Esophagus squamous epithelium (tissue), 5 donors: ENCODE measurements at regions not wholly inside any gene's neighbourhood (a gene's known extent, or its start where the extent isn't known, plus 50 kb on each side); places are given as distances from the start of the nearest gene placed in this dataset.

Experiments
- DNase-seq: peaks from one replicate; lab custom pipeline; 2025; lab: John Stamatoyannopoulos, UW
- H3K27ac ChIP-seq, 4 donors: fragments of 200-600 bp; sonication (generic); one replicate each; pipeline ENCODE4 v1.5.1; 2016 to 2019; ENCODE audit warnings: mild to moderate bottlenecking in 1 of 4
- H3K27me3 ChIP-seq, 4 donors: fragments of 200-600 bp; sonication (generic); 1 replicate in 3 of 4; 2 replicates in 1 of 4; pipeline versions ENCODE4 v1.5.1 to v1.6.0; 2017 to 2021; ENCODE audit warnings: antibody characterized with exemption in 1 of 4
- H3K36me3 ChIP-seq, 3 donors: fragments of 200-600 bp; sonication (generic); one replicate each; pipeline ENCODE4 v1.5.1; 2016 to 2019
- H3K4me1 ChIP-seq, 3 donors: fragments of 200-600 bp; sonication (generic); one replicate each; pipeline ENCODE4 v1.5.1; 2017 to 2019
- H3K4me3 ChIP-seq, 4 donors: fragments of 200-600 bp; sonication (generic); 1 replicate in 3 of 4; 2 replicates in 1 of 4; pipeline ENCODE4 v1.5.1; 2016 to 2019; ENCODE audit warnings: mild to moderate bottlenecking in 2 of 4, moderate library complexity in 1 of 4
- H3K9me3 ChIP-seq, 3 donors: fragments of 200-600 bp; sonication (generic); one replicate each; pipeline ENCODE4 v1.5.1; 2016 to 2019
- POLR2A ChIP-seq, 4 donors: fragments of 450-650 bp; IDR thresholded peaks; one replicate each; pipeline ENCODE4 v1.6.1; 2017; ENCODE audit warnings: antibody characterized with exemption in 4 of 4, mild to moderate bottlenecking in 4 of 4, moderate library complexity in 3 of 4
- WGBS, 2 donors: methylation state at CpG; one replicate each; pipeline ENCODE4 v1.1.5; 2018; 5-methylcytosine and 5-hydroxymethylcytosine counted together
- intact Hi-C: fragments of 100-400 bp; cut with DNase I; formaldehyde crosslinking; loops from one replicate; pipeline ENCODE4 v1.15.0; 2022
- TF ChIP-seq, protein P1 (sequence below), 6 experiments: fragments of 450-650 bp in 4 of 6; fragments of 200-600 bp in 2 of 6; sonication (generic) in 2 of 6; IDR thresholded peaks; one replicate each; pipeline ENCODE4 v1.5.1; 2016 to 2019; ENCODE audit warnings: antibody characterized with exemption in 6 of 6, mild to moderate bottlenecking in 4 of 6, moderate library complexity in 4 of 6
- donor health status: DM: yes; HTN: yes; CAD: no.

DNA sequence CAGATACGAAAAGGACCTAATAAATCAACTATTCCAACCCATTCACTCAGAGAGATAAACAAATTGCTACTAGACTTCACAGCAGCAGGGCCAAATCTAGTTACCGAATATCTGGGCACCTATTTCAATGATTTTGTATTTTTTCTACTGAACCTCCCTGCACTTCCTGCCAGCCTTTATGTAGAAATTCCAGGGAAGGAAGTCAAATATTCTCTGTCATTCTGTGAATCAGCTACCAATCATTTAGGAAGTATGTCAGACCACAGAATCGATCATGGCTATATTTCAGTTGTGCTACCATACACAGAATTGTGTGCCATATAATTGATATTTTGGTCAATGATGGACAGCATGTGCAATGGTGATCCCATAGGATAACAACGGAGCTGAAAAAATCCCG, 109.6 kb upstream of the SPOPL start:
- intact Hi-C loops: no loop called here
- Histone ChIP-seq H3K27ac (no peak overlapping the region), H3K36me3 (no peaks in the 10 kb centered on the region), H3K27me3 (no peaks in the 10 kb centered on the region), H3K4me1 (peaks cover 0 to 13% (median 0%) of the 10 kb centered on the region in 3 donors), H3K4me3 (no peak overlapping the region), H3K9me3 (no peaks in the 10 kb centered on the region)
- TF ChIP-seq, protein P1, sequence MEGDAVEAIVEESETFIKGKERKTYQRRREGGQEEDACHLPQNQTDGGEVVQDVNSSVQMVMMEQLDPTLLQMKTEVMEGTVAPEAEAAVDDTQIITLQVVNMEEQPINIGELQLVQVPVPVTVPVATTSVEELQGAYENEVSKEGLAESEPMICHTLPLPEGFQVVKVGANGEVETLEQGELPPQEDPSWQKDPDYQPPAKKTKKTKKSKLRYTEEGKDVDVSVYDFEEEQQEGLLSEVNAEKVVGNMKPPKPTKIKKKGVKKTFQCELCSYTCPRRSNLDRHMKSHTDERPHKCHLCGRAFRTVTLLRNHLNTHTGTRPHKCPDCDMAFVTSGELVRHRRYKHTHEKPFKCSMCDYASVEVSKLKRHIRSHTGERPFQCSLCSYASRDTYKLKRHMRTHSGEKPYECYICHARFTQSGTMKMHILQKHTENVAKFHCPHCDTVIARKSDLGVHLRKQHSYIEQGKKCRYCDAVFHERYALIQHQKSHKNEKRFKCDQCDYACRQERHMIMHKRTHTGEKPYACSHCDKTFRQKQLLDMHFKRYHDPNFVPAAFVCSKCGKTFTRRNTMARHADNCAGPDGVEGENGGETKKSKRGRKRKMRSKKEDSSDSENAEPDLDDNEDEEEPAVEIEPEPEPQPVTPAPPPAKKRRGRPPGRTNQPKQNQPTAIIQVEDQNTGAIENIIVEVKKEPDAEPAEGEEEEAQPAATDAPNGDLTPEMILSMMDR (IDR thresholded peaks at IDR 0.05): no peak
- no peak for TF ChIP-seq POLR2A (IDR thresholded peaks at IDR 0.05)
- WGBS, 2 donors: 79 to 88% methylated on average over 5 of the region's 5 CpGs
- no peak for DNase-seq

DNA sequence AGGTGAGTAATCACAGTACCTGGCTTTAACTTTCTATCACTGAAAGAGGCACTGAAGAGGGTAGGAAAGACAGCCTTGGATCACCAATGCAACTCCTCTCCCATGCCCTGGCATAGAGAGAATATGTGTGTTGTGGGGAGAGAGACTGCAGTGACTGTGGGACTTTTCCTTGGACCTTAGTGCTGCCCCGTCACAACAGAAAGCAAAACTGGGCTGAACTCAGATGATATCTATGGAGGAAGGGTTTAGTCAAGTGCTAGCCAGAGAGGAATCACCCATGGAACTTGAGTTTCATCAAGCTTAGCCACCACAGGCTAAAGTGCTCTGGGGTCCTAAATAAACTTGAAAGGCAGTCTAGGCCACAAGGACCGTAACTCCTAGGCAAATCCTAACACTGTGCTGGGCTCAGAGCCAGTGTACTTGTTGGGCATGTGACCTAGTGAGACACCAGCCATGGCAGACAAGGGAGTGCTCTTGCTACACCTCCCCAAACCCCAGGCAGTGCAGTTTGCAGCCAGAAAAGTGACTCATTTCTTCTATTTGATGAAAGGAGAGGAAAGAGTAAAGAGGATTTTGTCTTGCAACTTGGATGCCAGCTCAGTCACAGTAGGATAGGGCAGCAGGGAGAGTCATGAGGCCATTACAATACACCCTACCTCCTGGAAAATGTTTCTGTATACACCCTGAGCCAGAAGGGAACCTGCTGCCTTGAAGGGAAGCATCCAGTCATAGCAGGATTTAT, 105.8 kb upstream of the SPOPL start:
- no peak for DNase-seq
- no peaks in the 10 kb centered on the region for H3K27me3 ChIP-seq
- H3K4me1 ChIP-seq: peaks cover 0 to 13% (median 0%) of the 10 kb centered on the region in 3 donors
- WGBS, 2 donors: 71 to 75% methylated on average over 1 to 2 of the region's 2 CpGs
- no peaks in the 10 kb centered on the region for H3K36me3 ChIP-seq
- no peak overlapping the region for H3K4me3 ChIP-seq
- TF ChIP-seq POLR2A (IDR thresholded peaks at IDR 0.05): no peak
- TF ChIP-seq, protein P1 (IDR thresholded peaks at IDR 0.05): no peak
- H3K9me3 ChIP-seq: no peaks in the 10 kb centered on the region
- intact Hi-C loops: no loop called here
- peak overlapping the region in 1 of 4 donors; percentile 46 for H3K27ac ChIP-seq

DNA sequence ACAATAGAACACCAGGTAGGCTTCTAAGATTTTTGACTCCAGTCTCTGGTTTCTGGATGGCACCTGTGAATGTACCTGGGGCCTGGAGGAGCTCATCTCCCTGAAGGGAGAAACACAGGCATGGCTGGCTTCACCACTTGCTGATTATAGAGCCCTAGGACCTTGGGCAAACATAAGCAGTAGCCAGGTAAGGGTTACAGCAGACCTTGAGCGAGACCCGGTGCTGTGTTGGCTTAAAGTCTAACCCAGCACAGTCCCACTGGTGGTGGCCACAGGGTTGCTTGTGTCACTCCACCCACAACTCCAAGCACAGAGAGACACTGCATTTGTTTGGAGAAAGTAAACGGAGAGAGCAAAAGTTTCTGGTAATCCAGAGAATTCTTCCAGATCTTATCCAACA, 104.7 kb upstream of the SPOPL start:
- Histone ChIP-seq H3K4me3 (no peak overlapping the region), H3K27ac (no peak overlapping the region), H3K27me3 (no peaks in the 10 kb centered on the region), H3K36me3 (no peaks in the 10 kb centered on the region), H3K4me1 (peaks cover 0 to 13% (median 0%) of the 10 kb centered on the region in 3 donors), H3K9me3 (peaks cover 0 to 8% (median 0%) of the 10 kb centered on the region in 3 donors)
- WGBS, 2 donors: 88 to 100% methylated on average over 1 to 2 of the region's 3 CpGs
- DNase-seq: no peak
- TF ChIP-seq, protein P1 (IDR thresholded peaks at IDR 0.05): no peak
- TF ChIP-seq POLR2A (IDR thresholded peaks at IDR 0.05): no peak
- intact Hi-C loops: no loop called here

DNA sequence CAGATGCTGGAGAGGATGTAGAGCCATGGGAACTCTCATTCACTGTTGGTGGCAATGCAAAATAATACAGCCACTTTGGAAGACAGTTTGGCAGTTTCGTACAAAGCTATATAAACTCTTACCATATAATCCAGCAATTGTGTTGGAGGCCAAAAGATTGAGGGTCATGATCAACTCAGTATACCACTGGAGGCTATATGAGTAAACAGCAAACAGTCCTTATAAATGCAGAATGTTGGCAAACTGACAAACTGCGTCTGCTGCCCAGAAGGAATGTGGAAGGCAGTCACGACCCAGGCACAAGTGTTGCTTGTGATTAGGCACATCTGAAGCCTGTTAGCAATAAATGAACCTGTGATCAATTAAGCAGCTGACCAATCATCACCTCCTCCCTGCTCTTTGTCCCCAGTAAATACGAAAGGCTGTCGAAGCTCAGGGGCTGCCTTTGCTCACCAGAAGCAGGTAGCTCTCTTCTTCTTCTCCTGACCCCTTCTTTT, 98.1 kb upstream of the SPOPL start:
- Histone ChIP-seq H3K4me1 (no peaks in the 10 kb centered on the region), H3K36me3 (no peaks in the 10 kb centered on the region), H3K4me3 (no peak overlapping the region), H3K27ac (no peak overlapping the region), H3K27me3 (no peaks in the 10 kb centered on the region), H3K9me3 (peaks cover 0 to 8% (median 0%) of the 10 kb centered on the region in 3 donors)
- TF ChIP-seq, protein P1 (IDR thresholded peaks at IDR 0.05): no peak
- no peak for TF ChIP-seq POLR2A (IDR thresholded peaks at IDR 0.05)
- DNase-seq: no peak
- WGBS, 2 donors: 66 to 69% methylated on average over 5 of the region's 5 CpGs
- intact Hi-C loops: no loop called here

DNA sequence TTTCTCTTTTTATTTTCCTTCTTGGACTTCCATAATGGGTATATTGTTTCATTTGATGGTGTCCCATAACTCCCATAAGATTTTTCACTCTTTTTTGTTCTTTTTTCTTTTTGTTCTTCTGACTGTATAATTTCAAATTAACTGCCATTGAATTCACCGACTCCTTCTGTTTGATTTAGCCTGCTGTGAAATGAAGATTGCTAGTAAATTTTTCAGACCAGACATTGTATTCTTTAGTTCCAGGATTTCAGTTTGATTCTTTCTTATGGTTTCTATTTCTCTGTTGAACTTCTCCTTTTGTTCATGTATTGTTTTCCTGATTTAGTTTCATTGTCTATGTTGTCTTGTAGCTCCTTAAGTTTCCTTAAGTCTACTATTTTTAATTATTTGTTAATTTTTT, 87.6 kb upstream of the SPOPL start:
- Histone ChIP-seq H3K36me3 (no peaks in the 10 kb centered on the region), H3K9me3 (peaks cover 0 to 10% (median 0%) of the 10 kb centered on the region in 3 donors), H3K27me3 (no peaks in the 10 kb centered on the region), H3K27ac (no peak overlapping the region), H3K4me3 (no peak overlapping the region), H3K4me1 (no peaks in the 10 kb centered on the region)
- TF ChIP-seq, protein P1 (IDR thresholded peaks at IDR 0.05): no peak
- no peak for TF ChIP-seq POLR2A (IDR thresholded peaks at IDR 0.05)
- DNase-seq: no peak
- intact Hi-C loops: no loop called here
- WGBS, 2 donors: 94% methylated on average over 1 of the region's 1 CpG
